NCI-H2227 (cell line): ENCODE measurements at regions not wholly inside any gene's neighbourhood (a gene's known extent, or its start where the extent isn't known, plus 50 kb on each side); places are given as distances from the start of the nearest gene placed in this dataset.

Source experiments
- DNase-seq: peaks from one replicate; lab custom pipeline; 2025; ENCODE audit not compliant: unreplicated experiment; lab: John Stamatoyannopoulos, UW

- no peak for DNase-seq
Measured at GRCh38 chr21:19771881-19772280, 1226.3 kb upstream of the NCAM2 start.

DNA sequence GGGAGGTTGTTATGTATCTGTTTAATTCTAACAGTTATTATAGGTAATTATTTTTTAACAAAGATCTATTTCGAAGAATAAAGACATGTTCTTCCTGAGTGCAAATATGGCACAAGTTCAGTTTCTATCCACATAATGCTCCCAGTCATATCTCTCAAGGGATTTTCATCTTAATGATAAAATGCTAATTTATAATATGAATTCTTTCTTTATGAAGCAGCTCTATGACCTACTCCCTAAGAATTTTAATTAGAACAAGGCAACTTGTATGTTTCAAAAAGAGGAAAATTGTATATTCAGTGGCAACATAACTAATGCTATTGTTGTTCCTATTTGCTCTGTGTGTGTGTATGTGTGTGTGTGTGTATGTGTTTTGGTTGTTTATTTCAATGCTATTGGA lies 1222.1 kb upstream of the NCAM2 start:
- no peak for DNase-seq

GRCh38 chr21:19781881-19782652 lies 1216.1 kb upstream of the NCAM2 start:
- DNase-seq: no peak

DNA sequence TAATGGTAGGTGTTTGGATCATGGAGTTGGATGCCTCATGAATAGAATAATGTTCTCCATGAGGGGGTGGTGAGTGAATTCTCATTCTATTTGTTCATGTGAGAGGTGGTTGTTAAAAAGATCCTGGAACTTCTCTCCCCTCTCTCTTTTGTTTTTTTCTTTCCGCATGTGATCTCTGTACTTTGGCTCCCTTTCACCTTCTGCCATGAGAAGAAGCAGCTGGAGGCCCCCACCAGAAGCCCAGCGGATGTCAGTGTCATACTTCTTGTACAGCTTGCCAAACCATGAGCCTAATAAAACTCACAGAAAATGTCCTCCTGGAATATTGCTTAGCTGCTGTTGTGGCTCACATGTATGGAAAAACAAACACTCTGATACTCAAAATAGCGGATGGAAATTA lies 1212.3 kb upstream of the NCAM2 start:
- DNase-seq: no peak

DNA sequence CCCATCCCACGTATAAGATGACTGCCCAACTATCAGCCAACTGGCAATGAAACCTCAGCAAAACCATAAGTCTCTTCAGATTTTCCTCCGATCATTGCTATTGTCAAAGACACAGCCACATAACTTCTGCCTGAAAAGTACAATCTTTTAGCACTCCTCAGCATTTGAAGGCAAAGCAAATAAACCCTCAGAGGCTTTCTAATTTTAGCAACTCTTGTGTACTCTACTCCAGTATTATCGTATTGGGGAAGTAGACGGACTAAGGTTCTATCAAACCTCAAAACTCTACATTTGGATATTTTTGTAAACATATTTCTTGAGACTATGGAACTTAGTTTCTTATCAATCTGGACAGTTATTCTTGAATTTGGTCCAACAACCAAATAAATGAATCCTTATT lies 1206.2 kb upstream of the NCAM2 start:
- DNase-seq: no peak

DNA sequence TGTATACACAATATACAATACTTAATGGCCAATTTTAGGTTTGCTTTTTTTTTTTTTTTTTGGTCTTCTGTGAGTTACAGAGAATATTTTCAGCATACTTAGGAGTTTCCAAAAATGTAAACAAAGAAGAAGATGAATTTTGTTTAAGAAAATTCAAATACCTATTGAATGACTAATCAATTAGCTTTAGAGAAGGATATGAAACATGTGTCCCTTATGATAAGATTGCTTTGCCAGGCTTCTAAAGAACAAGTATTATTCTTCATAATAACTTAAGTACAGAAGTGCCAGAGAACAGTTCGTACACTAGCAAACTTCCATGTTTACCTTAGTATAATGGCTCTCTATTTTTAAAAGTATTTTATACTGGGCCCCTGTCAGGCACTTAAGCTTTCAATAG lies 1191.0 kb upstream of the NCAM2 start:
- no peak for DNase-seq

DNA sequence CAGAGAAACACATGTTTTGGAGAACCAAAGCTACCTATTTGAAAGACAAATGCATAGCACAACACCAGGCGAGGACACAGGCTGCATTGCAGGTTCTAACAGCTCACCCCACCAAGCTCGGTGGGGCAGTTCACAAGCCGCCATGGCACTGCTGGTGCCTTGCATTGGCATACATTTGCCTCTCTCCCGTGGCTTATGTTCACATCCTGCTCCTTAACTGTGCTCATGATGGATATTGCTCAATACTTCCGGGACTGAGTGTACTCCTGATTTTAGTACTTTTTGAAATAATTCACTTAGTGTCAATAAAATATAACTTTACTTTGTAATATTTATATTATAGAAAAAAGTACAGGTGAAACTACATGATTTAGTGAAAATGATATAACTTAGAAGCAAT lies 1187.4 kb upstream of the NCAM2 start:
- no peak for DNase-seq

- no peak for DNase-seq
Measured at GRCh38 chr21:19830446-19830845, 1167.8 kb upstream of the NCAM2 start.

DNA sequence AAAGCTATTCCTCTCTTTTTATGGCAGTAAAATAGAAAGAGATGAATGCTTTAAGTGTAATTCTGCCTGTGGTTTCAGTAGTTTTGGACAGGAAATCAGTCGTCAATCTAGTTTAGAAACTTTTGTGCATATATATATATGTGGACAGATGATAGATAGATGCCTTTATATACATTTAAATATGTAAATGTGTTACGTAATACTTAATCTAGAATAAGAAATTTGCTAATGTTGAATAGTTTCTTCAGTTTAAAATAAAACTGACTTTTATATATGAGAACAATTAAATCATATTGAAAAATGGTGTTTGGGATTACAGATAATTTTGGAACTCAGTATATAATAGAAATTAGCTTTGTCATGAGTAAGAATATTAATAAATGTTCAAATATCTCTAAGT lies 1165.7 kb upstream of the NCAM2 start:
- no peak for DNase-seq

DNA sequence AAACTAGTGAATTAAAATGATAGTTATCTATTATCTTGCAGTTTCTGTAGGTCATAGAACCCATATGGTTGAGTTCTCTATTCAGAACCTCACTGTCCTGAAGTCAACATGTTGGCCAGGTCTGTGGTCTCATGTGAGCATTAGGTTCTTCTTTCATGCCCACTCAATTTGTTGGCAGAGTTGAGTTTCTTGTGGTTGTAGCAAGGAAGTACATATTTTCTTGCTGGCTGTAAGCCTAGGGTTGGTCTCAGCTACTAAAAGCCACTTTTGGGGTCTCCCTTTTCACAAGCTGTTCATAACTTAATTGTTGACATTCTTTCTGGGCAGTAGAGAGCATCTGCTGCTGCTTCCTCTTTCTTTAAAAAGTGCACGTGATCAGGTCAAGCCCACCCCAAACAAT lies 1165.1 kb upstream of the NCAM2 start:
- DNase-seq: no peak

- DNase-seq: no peak
Measured at GRCh38 chr21:19842601-19843000, 1155.6 kb upstream of the NCAM2 start.

- no peak for DNase-seq
Measured at GRCh38 chr21:19844334-19844733, 1153.9 kb upstream of the NCAM2 start.

GRCh38 chr21:19850157-19850556 lies 1148.1 kb upstream of the NCAM2 start:
- DNase-seq: no peak

- no peak for DNase-seq
Measured at GRCh38 chr21:19853061-19853460, 1145.1 kb upstream of the NCAM2 start.

- DNase-seq: no peak
Measured at GRCh38 chr21:19853709-19854575, 1144.3 kb upstream of the NCAM2 start.

GRCh38 chr21:19855522-19855921 lies 1142.7 kb upstream of the NCAM2 start:
- no peak for DNase-seq

GRCh38 chr21:19864476-19864875 lies 1133.7 kb upstream of the NCAM2 start:
- DNase-seq: no peak

DNA sequence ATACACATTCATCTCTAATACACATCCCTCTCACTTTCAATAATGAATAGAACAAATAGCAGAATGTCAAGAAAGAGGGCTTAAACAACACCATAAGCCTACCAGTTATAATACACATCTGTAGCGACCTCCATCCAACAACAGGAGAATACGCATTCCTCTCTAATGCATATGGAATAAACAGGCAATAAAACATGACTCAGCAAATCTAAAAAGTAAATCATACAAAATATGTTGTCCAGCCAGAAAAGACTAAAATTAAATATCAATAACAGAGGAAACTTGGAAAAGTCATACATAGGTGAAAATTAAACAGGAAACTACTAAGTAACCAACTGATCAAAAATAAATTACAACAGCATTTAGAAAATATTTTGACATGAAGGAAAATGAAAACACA lies 1127.5 kb upstream of the NCAM2 start:
- no peak for DNase-seq

- DNase-seq: no peak
Measured at GRCh38 chr21:19874521-19874920, 1123.7 kb upstream of the NCAM2 start.

GRCh38 chr21:19878133-19878532 lies 1120.1 kb upstream of the NCAM2 start:
- DNase-seq: no peak

GRCh38 chr21:19899645-19900044 lies 1098.6 kb upstream of the NCAM2 start:
- DNase-seq: no peak

DNA sequence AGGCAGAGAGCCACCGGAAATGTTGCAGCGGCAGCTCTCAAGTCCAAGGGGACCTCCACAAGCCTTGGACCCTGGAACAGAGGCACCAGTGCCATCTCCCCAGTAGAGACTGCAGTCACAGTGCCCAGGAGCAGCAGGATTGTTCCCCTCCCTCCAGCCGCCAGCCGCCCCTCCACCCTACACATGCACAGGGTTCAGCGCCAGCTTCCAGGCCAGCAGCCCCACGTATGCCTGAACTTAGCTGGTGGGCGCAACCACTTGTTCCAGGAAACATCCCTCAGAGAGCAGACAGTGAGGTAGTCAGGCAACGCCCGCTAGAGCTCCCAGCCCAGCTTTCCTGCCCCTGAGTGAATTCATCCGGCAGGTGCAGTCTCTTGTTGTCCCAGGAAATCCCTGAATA lies 1098.1 kb upstream of the NCAM2 start:
- no peak for DNase-seq
